HG03025 (cell line): ENCODE measurements at regions not wholly inside any gene's neighbourhood (a gene's known extent, or its start where the extent isn't known, plus 50 kb on each side); places are given as distances from the start of the nearest gene placed in this dataset.
"Not testable (repeated sequence)": the region's sequence is repeated elsewhere in the genome, so short reads cannot be mapped to it uniquely, and the experiment has no call there.

Experiments
- ATAC-seq: cut with Tn5 transposase; IDR thresholded peaks from one replicate; pipeline ENCODE4 v1.9.1; 2021; ENCODE audit warnings: mild to moderate bottlenecking, moderate library complexity; ENCODE audit not compliant: unreplicated experiment, low FRiP score

GRCh38 chr3:10725846-10726245 is 90.2 kb upstream of the SLC6A11 start:
- no peak for ATAC-seq

GRCh38 chr3:10726787-10727186 is 89.2 kb upstream of the SLC6A11 start:
- ATAC-seq, result no peak

- no peak for ATAC-seq
Measured at GRCh38 chr3:10729439-10729838, 86.6 kb upstream of the SLC6A11 start.

GRCh38 chr3:10732292-10732691 is 83.7 kb upstream of the SLC6A11 start:
- ATAC-seq, result no peak

DNA sequence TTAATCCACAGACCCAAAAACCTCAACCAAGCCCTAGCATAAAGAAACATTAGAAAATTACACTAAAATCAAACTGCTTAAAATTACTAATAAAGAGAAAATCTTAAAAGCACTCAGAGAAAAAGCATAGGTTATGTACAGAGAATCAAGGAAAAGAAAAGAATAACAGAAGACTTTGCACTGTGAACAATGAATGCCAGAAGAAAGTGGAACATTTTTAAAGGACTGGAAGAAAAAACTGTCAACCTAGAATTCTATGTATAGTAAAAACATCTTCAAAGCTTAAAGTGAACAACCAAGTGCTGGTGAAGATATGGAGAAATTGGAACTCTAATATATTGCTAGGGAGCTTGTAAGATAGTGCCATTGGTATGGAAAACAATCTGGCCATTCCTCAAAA is 82.7 kb upstream of the SLC6A11 start:
- no peak for ATAC-seq

DNA sequence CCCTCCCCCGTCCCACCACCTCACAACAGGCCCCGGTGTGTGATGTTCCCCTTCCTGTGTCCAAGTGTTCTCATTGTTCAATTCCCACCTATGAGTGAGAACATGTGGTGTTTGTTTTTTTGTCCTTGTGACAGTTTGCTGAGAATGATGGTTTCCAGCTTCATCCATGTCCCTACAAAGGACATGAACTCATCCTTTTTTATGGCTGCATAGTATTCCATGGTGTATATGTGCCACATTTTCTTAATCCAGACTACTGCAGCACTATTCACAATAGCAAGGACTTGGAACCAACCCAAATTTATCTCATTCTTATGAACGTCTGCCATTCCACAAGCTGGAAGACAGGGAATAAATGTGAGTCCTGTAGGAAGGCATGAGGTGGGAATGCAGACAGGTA is 79.6 kb upstream of the SLC6A11 start:
- not testable (repeated sequence) for ATAC-seq

GRCh38 chr3:10737785-10738184 is 78.2 kb upstream of the SLC6A11 start:
- no peak for ATAC-seq

DNA sequence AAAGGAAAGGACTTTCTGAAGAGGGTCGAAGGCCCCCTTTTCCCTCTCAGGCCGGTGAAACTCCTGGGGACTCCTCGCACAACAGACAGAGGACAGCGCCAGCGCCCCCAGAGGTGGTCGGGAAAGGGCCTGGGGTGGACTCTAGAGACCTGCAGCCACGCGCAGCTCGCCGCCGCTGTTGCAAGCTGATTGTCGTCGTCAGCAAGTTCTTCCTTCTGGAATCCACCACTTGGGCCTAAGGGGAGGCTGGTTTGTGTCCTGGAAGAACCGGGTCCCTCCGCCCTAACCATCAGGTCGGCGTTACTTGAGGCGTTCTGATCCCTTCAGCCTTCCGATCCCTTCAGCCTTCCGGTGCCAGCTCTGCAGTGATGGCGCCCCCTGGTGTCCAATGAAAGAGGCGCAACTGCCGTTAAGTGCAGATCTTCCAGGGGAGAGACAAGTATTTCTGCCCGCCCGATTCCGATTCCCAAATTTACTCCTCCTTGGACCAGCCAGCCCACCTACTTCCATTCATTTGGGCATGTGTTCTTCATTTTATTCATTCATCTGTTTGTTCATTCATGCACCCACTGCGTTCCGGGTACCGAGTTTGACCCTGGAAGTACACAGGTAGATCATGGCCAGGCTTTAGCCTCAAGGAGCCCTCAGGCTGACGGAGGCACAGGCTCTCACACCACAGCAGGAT is 77.2 kb upstream of the SLC6A11 start:
- ATAC-seq, result no peak

DNA sequence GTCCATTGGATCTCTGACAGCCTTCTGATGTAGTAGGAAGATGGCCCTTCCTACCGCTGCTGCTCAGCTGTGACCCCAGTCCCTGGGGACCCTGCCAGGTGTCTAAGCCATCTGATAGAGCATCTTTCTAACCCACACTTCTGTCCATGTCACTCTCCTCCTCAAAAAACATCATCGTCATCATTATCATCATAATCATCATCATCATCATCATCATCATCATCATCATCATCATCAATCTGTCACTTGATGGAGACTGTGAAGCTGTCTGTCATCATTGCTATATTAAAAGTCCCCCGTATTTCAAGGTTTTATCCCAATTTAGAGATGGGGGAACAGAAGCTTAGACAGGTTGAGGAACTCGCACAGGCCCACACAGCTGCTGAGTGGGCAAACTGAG is 75.1 kb upstream of the SLC6A11 start:
- ATAC-seq, result no peak

- no peak for ATAC-seq
Measured at GRCh38 chr3:10741891-10742671, 73.9 kb upstream of the SLC6A11 start.

DNA sequence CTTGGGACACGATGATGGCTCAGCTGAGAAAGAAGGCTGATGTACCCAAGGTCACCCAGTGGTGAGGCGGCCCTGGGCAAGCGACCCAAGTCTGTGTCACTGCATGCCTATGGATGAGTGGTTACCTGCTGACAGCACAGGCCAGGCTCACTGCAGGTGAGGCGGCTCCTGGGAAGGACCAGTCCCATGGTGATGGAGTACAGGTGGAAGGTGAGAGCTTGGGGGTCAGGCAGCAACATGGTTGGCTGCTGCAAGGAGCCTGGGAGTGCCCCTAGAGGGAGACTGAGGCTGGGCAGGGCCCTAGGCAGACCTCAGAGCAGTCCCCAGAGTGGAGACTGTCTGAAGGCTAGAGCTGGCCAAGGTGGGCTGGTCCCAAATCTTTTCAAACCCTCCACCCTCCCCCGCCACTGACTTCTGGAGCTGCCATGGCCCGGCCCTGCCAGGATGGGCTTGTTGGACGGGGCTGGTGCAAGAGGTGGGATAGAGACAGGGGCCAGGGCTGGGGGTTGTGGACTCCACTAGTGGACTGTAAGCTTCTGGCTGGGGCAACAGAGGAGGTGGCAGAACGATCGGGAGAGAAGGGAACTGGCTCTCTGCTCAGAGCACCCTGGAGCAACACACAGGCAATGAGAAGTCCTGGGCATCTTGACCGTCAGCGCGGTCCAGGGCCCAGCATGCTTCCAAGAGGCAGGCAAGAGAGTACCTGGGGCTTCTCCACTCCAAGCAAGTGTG is 72.5 kb upstream of the SLC6A11 start:
- no peak for ATAC-seq

DNA sequence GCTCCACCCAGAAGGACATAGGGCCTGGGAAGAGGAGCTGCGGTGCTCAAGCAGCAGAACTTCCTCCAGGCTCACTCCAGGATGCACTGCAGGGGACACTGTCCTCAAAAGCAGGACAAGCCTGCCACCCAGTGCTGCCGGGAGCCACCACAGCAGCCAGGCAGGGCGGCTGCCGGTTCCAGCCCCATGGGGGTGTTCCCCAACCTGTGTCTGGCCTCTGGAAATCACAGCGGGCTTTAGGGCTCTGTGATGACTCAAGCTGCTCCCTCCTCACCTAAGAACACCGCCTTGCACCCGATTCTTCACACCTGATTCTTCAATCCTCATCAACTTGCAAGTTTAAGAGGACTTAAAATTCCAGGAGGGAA is 71.9 kb upstream of the SLC6A11 start:
- ATAC-seq, result no peak

DNA sequence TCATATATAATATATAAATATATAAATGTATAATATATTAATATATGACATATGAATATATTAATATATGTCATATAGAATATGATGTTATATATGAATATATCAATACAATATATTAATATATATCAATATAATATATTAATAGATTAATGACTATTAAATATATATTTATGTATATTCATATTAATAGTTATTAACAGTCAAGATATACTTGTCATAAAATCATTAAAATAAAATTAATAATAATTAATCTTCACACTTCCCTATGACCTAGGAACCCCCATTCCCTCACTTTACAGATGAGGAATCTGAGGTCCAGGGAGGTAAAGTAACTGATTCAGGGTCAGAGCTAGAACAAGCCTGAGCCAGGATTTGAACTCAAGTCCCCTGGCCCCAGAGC is 70.6 kb upstream of the SLC6A11 start:
- ATAC-seq, result no peak

GRCh38 chr3:10746001-10746400 is 70.0 kb upstream of the SLC6A11 start:
- no peak for ATAC-seq

- no peak for ATAC-seq
Measured at GRCh38 chr3:10746684-10747083, 69.3 kb upstream of the SLC6A11 start.

GRCh38 chr3:10747341-10747740 is 68.7 kb upstream of the SLC6A11 start:
- ATAC-seq, result no peak

GRCh38 chr3:10748040-10748439 is 68.0 kb upstream of the SLC6A11 start:
- no peak for ATAC-seq

DNA sequence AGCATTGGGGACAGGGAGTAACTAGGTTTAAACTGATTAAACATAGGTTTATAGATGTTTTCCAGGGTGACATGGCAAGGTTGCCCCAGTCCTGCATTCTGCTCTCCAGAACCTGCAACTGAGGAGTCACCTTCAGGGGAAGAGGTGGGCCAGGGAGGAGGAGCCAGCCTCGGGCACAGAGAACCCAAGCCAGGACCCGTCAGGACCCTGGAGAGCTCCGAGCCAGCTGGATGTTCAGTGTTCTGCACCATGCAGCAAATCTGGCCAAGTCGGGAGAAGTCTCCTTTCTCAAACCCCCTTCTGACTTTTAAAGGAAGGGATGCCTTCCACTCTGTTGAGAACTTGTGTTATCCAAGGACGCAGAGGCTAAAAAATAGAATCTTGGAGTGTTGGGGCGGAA is 62.1 kb upstream of the SLC6A11 start:
- no peak for ATAC-seq

DNA sequence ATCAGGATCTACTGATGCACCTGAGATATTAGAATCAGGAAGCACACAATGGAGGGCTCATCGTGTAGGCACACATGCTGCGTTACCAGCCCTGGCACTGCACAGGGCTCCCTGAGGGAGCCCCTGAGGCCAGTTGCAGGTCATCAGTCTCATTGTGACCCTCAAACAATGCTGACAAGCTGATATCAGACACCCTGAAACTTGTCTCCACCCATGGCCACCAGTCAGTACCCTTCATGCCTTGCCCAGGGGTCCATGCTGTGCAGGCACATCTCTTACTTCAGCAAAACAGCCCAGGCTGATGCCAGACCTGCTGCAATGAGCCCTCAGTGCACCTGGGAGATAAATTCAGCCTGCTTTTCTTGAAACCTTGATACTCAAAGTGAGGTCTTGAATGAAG is 59.5 kb upstream of the SLC6A11 start:
- no peak for ATAC-seq

- no peak for ATAC-seq
Measured at GRCh38 chr3:10757021-10757820, 58.8 kb upstream of the SLC6A11 start.

DNA sequence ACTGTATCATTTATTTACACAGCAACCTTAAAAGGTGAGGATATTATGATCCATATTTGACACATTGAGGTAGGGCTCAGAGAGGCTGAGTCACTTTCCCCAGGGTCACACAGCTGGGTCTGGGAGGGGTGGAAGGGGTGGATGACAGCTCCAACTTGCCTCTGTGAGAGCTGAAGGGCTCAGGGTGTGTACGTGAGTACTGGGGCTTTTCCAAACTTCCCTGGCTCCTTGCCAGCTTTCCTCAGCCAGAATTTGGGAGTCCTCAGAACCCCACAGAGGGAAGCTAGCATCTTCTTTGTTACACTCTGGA is 58.3 kb upstream of the SLC6A11 start:
- ATAC-seq, result no peak
